HepG2 (cell line): ENCODE measurements at regions not wholly inside any gene's neighbourhood (a gene's known extent, or its start where the extent isn't known, plus 50 kb on each side); places are given as distances from the start of the nearest gene placed in this dataset.

Experiments
- ATAC-seq: fragments of 200-7000 bp; cut with Tn5 transposase; 3 replicates; pipeline ENCODE4 v1.9.1; 2020; ENCODE audit warnings: mild to moderate bottlenecking, moderate library complexity
- BruUV-seq: library from RNA; stranded (reverse); fragments of 400-500 nt; replicated peaks from 2 replicates; lab custom pipeline; 2021; lab: Mats Ljungman, UMichigan
- CTCF ChIA-PET: fragments of 300-600 bp; formaldehyde crosslinking; extraction: SDS; loops from one replicate; lab custom pipeline; 2021; ENCODE audit warnings: low total read pairs, inconsistent platforms, low intra/inter-chr PET ratio; lab: Yijun Ruan, JAX
- POLR2A ChIA-PET: fragments of 350-600 bp; sonication (Branson Sonifier 250); formaldehyde crosslinking; loops from one replicate; lab custom pipeline; 2020; ENCODE audit warnings: antibody characterized with exemption, inconsistent platforms; lab: Yijun Ruan, JAX
- DNase-seq: peaks from one replicate; pipeline ENCODE4 v3.0.0-alpha.2; 2015; ENCODE audit warnings: low spot score
- FAIRE-seq: peaks from 3 replicates; lab custom pipeline; 2011; peaks lifted over from hg19 to GRCh38; lab: Jason Lieb, UNC
- H2AFZ ChIP-seq: one replicate; pipeline ENCODE4 v1.6.1; 2011; ENCODE audit warnings: low read length, inconsistent platforms
- H3K27ac ChIP-seq: fragments of 300-600 bp; 3 replicates; pipeline ENCODE4 v1.8.0; 2011; ENCODE audit warnings: mixed run types, mild to moderate bottlenecking, mixed read lengths, low read length, inconsistent platforms; ENCODE audit not compliant: insufficient read depth; ENCODE audit errors: extremely low read length
- H3K27me3 ChIP-seq, 2 experiments: fragments of 200-600 bp in 1 of 2; 2 replicates in 1 of 2; 3 replicates in 1 of 2; pipeline versions ENCODE4 v1.6.0 to v1.8.0; 2011; ENCODE audit warnings: low read length in 2 of 2, mild to moderate bottlenecking in 2 of 2, moderate library complexity in 2 of 2, inconsistent platforms in 1 of 2; ENCODE audit not compliant: insufficient read depth in 2 of 2, control insufficient read depth in 1 of 2
- H3K36me3 ChIP-seq, 2 experiments: fragments of 200-600 bp in 1 of 2; replicated peaks in 1 of 2; 2 replicates in 1 of 2; 3 replicates in 1 of 2; pipeline versions ENCODE4 v1.5.1 to v1.8.0; 2011; ENCODE audit warnings: low read length in 2 of 2, inconsistent platforms in 1 of 2; ENCODE audit not compliant: insufficient read depth in 2 of 2, control insufficient read depth in 1 of 2
- H3K4me1 ChIP-seq: 2 replicates; pipeline ENCODE4 v1.5.1; 2012; ENCODE audit warnings: low read length, inconsistent platforms; ENCODE audit not compliant: insufficient read depth
- H3K4me2 ChIP-seq: 2 replicates; pipeline ENCODE4 v1.6.0; 2011; ENCODE audit warnings: low read depth, low read length, inconsistent platforms
- H3K4me3 ChIP-seq, 3 experiments: fragments of 200-600 bp in 1 of 3; sonication (generic), shearing (Covaris generic) in 1 of 3; replicated peaks in 1 of 3; 2 replicates each; pipeline ENCODE4 v1.5.1; 2011 to 2016; ENCODE audit warnings: low read length in 3 of 3, inconsistent platforms in 2 of 3, low read depth in 2 of 3, mild to moderate bottlenecking in 2 of 3, control low read depth in 1 of 3, mixed read lengths in 1 of 3; ENCODE audit not compliant: insufficient read depth in 1 of 3
- H3K79me2 ChIP-seq: one replicate; pipeline ENCODE4 v1.6.1; 2011; ENCODE audit warnings: low read length, inconsistent platforms; ENCODE audit not compliant: insufficient read depth
- H3K9ac ChIP-seq: 2 replicates; pipeline ENCODE4 v1.6.0; 2011; ENCODE audit warnings: mild to moderate bottlenecking, low read depth, low read length, inconsistent platforms; ENCODE audit not compliant: insufficient read depth
- H3K9me3 ChIP-seq: 2 replicates; pipeline ENCODE4 v1.5.1; 2012; ENCODE audit warnings: mild to moderate bottlenecking, low read length
- H4K20me1 ChIP-seq: 2 replicates; pipeline ENCODE4 v1.6.0; 2011; ENCODE audit warnings: inconsistent platforms, mild to moderate bottlenecking, low read length, moderate library complexity; ENCODE audit not compliant: insufficient read depth
- ATAD3A ChIP-seq: sonication (generic); formaldehyde crosslinking; IDR thresholded peaks from 2 replicates; pipeline ENCODE4 v1.4.0; 2020; ENCODE audit warnings: missing genetic modification reagents
- ATM ChIP-seq: fragments of 450-650 bp; IDR thresholded peaks from 2 replicates; pipeline ENCODE4 v1.7.1; 2017; ENCODE audit warnings: mild to moderate bottlenecking, borderline replicate concordance
- CBX1 ChIP-seq: IDR thresholded peaks from one replicate; pipeline ENCODE4 v1.6.1; 2016; ENCODE audit warnings: antibody characterized with exemption, low read depth
- KAT8 ChIP-seq: IDR thresholded peaks from 2 replicates; pipeline ENCODE4 v1.6.1; 2016; ENCODE audit warnings: missing genetic modification reagents, missing compliant biosample characterization
- MAF1 ChIP-seq: sonication (generic); formaldehyde crosslinking; IDR thresholded peaks from 2 replicates; pipeline ENCODE4 v1.5.0; 2020; ENCODE audit warnings: missing genetic modification reagents, borderline replicate concordance
- NR2F6 ChIP-seq, 2 experiments: IDR thresholded peaks; 2 replicates each; pipeline ENCODE4 v1.6.1; 2016; ENCODE audit warnings: antibody characterized with exemption in 1 of 2, mild to moderate bottlenecking in 1 of 2
- TBX2 ChIP-seq: sonication (generic); formaldehyde crosslinking; IDR thresholded peaks from 2 replicates; pipeline ENCODE4 v1.5.0; 2020; ENCODE audit warnings: missing genetic modification reagents, mild to moderate bottlenecking, borderline replicate concordance
- TIGD3 ChIP-seq: sonication (generic); formaldehyde crosslinking; IDR thresholded peaks from 2 replicates; pipeline ENCODE4 v1.5.1; 2020; ENCODE audit warnings: mild to moderate bottlenecking, missing genetic modification reagents, borderline replicate concordance
- ZFP36L1 ChIP-seq: sonication (generic); formaldehyde crosslinking; IDR thresholded peaks from 2 replicates; pipeline ENCODE4 v1.8.0; 2022; ENCODE audit warnings: mild to moderate bottlenecking, missing genetic modification reagents, moderate library complexity
- ZNF136 ChIP-seq: sonication (generic); formaldehyde crosslinking; IDR thresholded peaks from 2 replicates; pipeline ENCODE4 v1.8.1; 2022; ENCODE audit warnings: low read depth, mild to moderate bottlenecking, moderate library complexity, missing genetic modification reagents
- ZNF354B ChIP-seq: sonication (generic); formaldehyde crosslinking; IDR thresholded peaks from 2 replicates; pipeline ENCODE4 v1.8.0; 2022; ENCODE audit warnings: mild to moderate bottlenecking, missing genetic modification reagents
- WGBS: methylation state at CpG from one replicate; pipeline ENCODE4 v1.1.6; 2017; ENCODE audit warnings: low lambda C conversion rate; 5-methylcytosine and 5-hydroxymethylcytosine counted together
- in situ Hi-C: cut with HindIII; loops from 2 replicates; pipeline ENCODE4 v1.10.0; 2017; ENCODE audit warnings: low pct_unique_long_range_greater_than_20kb; ENCODE audit not compliant: extremely low pct_ligation_motif_present
- intact Hi-C: fragments of 100-400 bp; cut with micrococcal nuclease; formaldehyde crosslinking; loops from one replicate; pipeline ENCODE4 v1.10.0; 2022; ENCODE audit not compliant: unreplicated experiment

- no peaks in the 10 kb centered on the region for H3K79me2 ChIP-seq
- ATAC-seq (no peak), FAIRE-seq (no peak), DNase-seq (no peak)
- H3K36me3 ChIP-seq, result no peaks in the 10 kb centered on the region
- H3K4me1 ChIP-seq, result no peaks in the 10 kb centered on the region
- H3K4me2 ChIP-seq, result no peak overlapping the region
- intact Hi-C loops, result no loop called here
- POLR2A ChIA-PET, result no interaction called here
- H3K27ac ChIP-seq, result no peak overlapping the region
- H4K20me1 ChIP-seq, result no peaks in the 10 kb centered on the region
- no peaks in the 10 kb centered on the region for H3K9me3 ChIP-seq
- H2AFZ ChIP-seq, result no peak overlapping the region
- CTCF ChIA-PET, result no interaction called here
- no TSS peak for BruUV-seq
- no peaks in the 10 kb centered on the region; a peak in 1 of 5 replicates for H3K27me3 ChIP-seq
- no peak overlapping the region for H3K4me3 ChIP-seq
- TF ChIP-seq ZFP36L1 (CRISPR knock-in tag), result no peak
- TF ChIP-seq ZNF136 (CRISPR knock-in tag), result no peak
- no peak for TF ChIP-seq ATM
- no peak for TF ChIP-seq TBX2 (CRISPR knock-in tag)
- TF ChIP-seq KAT8, result no peak
- TF ChIP-seq ATAD3A (CRISPR knock-in tag), result no peak
- no peak for TF ChIP-seq MAF1 (CRISPR knock-in tag)
- no peak for TF ChIP-seq CBX1
- TF ChIP-seq ZNF354B, result no peak
- TF ChIP-seq TIGD3 (CRISPR knock-in tag), result no peak
- TF ChIP-seq NR2F6 (IDR thresholded peaks at IDR 0.05), result no peak
- no peak for TF ChIP-seq NR2F6 (CRISPR knock-in tag; IDR thresholded peaks at IDR 0.05)
- 56% methylated on average over 5 of the region's 5 CpGs for WGBS
- in situ Hi-C loops, result no loop called here
- H3K9ac ChIP-seq, result no peak overlapping the region
Measured at GRCh38 chr5:2902186-2902585, 150.7 kb upstream of the IRX2 start.
